D721Med (cell line): ENCODE measurements at regions not wholly inside any gene's neighbourhood (a gene's known extent, or its start where the extent isn't known, plus 50 kb on each side); places are given as distances from the start of the nearest gene placed in this dataset.

Experiments
- DNase-seq: peaks from one replicate; pipeline ENCODE4 v3.0.0; 2011; ENCODE audit warnings: low spot score; ENCODE audit not compliant: insufficient read length
- FAIRE-seq: peaks from 2 replicates; lab custom pipeline; 2011; peaks lifted over from hg19 to GRCh38; lab: Jason Lieb, UNC
- CTCF ChIP-seq: IDR thresholded peaks from 2 replicates; pipeline ENCODE4 v1.5.1; 2012; ENCODE audit warnings: mild to moderate bottlenecking, control low read depth; ENCODE audit not compliant: insufficient read depth; ENCODE audit errors: missing control alignments

- FAIRE-seq (no peak), DNase-seq (no peak)
- TF ChIP-seq CTCF = no peak
Observed at GRCh38 chr5:128007939-128008338, 75.6 kb upstream of the SLC12A2 start.

GRCh38 chr5:128009403-128009802, 74.2 kb upstream of the SLC12A2 start:
- TF ChIP-seq CTCF = no peak
- FAIRE-seq (no peak), DNase-seq (no peak)

GRCh38 chr5:128011339-128011738, 72.2 kb upstream of the SLC12A2 start:
- FAIRE-seq (no peak), DNase-seq (no peak)
- no peak for TF ChIP-seq CTCF

- no peak for FAIRE-seq
- no peak for DNase-seq
- TF ChIP-seq CTCF = no peak
Observed at GRCh38 chr5:128014578-128014977, 69.0 kb upstream of the SLC12A2 start.

GRCh38 chr5:128015478-128015877, 68.1 kb upstream of the SLC12A2 start:
- no peak for TF ChIP-seq CTCF
- DNase-seq (no peak), FAIRE-seq (no peak)

- no peak for DNase-seq
- no peak for TF ChIP-seq CTCF
- FAIRE-seq = no peak
Observed at GRCh38 chr5:128015978-128016377, 67.6 kb upstream of the SLC12A2 start.

GRCh38 chr5:128019391-128019790, 64.2 kb upstream of the SLC12A2 start:
- no peak for TF ChIP-seq CTCF
- DNase-seq (no peak), FAIRE-seq (no peak)
